Spleen (tissue), 7 donors: ENCODE measurements at regions not wholly inside any gene's neighbourhood (a gene's known extent, or its start where the extent isn't known, plus 50 kb on each side); places are given as distances from the start of the nearest gene placed in this dataset.

Experiments
- POLR2A ChIP-seq, 3 donors: fragments of 450-650 bp; IDR thresholded peaks; one replicate each; pipeline ENCODE4 v1.5.1; 2017; ENCODE audit warnings: antibody characterized with exemption in 3 of 3, mild to moderate bottlenecking in 1 of 3
- POLR2AphosphoS5 ChIP-seq, 3 donors: sonication (generic); formaldehyde crosslinking; IDR thresholded peaks; one replicate each; pipeline ENCODE4 v1.5.1; 2017; ENCODE audit warnings: antibody characterized with exemption in 3 of 3
- TF ChIP-seq, protein P1 (sequence below), 11 experiments: fragments of 200-600 bp in 7 of 11; fragments of 450-650 bp in 4 of 11; sonication (generic) in 4 of 11; IDR thresholded peaks in 8 of 11; conservative IDR thresholded peaks in 3 of 11; 1 replicate in 7 of 11; 2 replicates in 4 of 11; pipeline versions ENCODE4 v1.4.0 to v1.8.0; 2016 to 2021; ENCODE audit warnings: antibody characterized with exemption in 11 of 11, inconsistent platforms in 4 of 11, mild to moderate bottlenecking in 1 of 11
- donor health status: DM: no; HTN: no; CAD: no; lungs with moderate emphysema.
- donor health status: DM: no; HTN: no; CAD: no.
- donor health status: DM: no; HTN: no; CAD: no.

DNA sequence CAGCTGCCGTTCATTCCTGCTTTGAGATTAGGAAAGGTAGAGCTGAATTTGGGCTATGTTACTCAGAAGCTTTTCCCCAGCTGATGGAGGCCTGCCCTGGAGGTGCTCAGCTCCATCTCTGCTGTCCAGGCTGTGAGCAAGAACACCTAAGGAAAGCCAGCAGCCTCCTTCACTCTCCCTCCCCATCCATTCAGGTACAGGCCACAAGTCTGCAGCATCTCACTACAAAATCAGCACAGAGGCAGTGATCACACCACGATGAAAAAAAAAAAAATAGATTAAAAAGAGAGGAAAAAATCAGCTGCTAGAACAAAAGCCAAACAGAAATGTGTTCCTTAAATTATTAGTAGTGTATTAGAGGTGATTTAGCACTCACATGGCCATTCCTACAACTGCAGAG lies 515.0 kb downstream of the CDH26 start:
- TF ChIP-seq POLR2A (IDR thresholded peaks at IDR 0.05) (no peak), POLR2AphosphoS5 (IDR thresholded peaks at IDR 0.05) (no peak)
- TF ChIP-seq, protein P1, sequence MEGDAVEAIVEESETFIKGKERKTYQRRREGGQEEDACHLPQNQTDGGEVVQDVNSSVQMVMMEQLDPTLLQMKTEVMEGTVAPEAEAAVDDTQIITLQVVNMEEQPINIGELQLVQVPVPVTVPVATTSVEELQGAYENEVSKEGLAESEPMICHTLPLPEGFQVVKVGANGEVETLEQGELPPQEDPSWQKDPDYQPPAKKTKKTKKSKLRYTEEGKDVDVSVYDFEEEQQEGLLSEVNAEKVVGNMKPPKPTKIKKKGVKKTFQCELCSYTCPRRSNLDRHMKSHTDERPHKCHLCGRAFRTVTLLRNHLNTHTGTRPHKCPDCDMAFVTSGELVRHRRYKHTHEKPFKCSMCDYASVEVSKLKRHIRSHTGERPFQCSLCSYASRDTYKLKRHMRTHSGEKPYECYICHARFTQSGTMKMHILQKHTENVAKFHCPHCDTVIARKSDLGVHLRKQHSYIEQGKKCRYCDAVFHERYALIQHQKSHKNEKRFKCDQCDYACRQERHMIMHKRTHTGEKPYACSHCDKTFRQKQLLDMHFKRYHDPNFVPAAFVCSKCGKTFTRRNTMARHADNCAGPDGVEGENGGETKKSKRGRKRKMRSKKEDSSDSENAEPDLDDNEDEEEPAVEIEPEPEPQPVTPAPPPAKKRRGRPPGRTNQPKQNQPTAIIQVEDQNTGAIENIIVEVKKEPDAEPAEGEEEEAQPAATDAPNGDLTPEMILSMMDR (IDR thresholded peaks at IDR 0.05 in 8 of 11, conservative IDR thresholded peaks at IDR 0.05 in 3 of 11): no peak
